Neural progenitor cell (in vitro differentiated cells): ENCODE measurements at regions not wholly inside any gene's neighbourhood (a gene's known extent, or its start where the extent isn't known, plus 50 kb on each side); places are given as distances from the start of the nearest gene placed in this dataset.
A peak's percentile ranks its signal among the peaks of the same experiment; 100 is the strongest.

Experiments used
- CTCF ChIP-seq: fragments of 200-600 bp; sonication (generic); IDR thresholded peaks from 2 replicates; pipeline ENCODE4 v1.5.1; 2017; ENCODE audit warnings: antibody characterized with exemption, mild to moderate bottlenecking
- EZH2 ChIP-seq: fragments of 200-600 bp; sonication (generic); IDR thresholded peaks from 2 replicates; pipeline ENCODE4 v1.6.1; 2017; ENCODE audit warnings: antibody characterized with exemption, mild to moderate bottlenecking, moderate library complexity
- EZH2phosphoT487 ChIP-seq: fragments of 200-600 bp; sonication (generic); IDR thresholded peaks from 2 replicates; pipeline ENCODE4 v1.6.1; 2017; ENCODE audit warnings: antibody characterized with exemption

GRCh38 chr20:40532103-40532502, 156.9 kb downstream of the MAFB start:
- TF ChIP-seq CTCF (peak; percentile 67), EZH2 (no peak), EZH2phosphoT487 (no peak)
